HEK293 (cell line): ENCODE measurements at regions not wholly inside any gene's neighbourhood (a gene's known extent, or its start where the extent isn't known, plus 50 kb on each side); places are given as distances from the start of the nearest gene placed in this dataset.

Experiments
- CTCF ChIA-PET: fragments of 350-600 bp; formaldehyde crosslinking; extraction: SDS; loops from one replicate; lab custom pipeline; 2021; ENCODE audit warnings: antibody characterized with exemption; lab: Yijun Ruan, JAX
- POLR2A ChIA-PET: fragments of 300-600 bp; formaldehyde crosslinking; extraction: SDS; loops from one replicate; lab custom pipeline; 2020; ENCODE audit warnings: antibody characterized with exemption, inconsistent platforms; lab: Yijun Ruan, JAX
- H3K27ac ChIP-seq: fragments of 200-500 bp; sonication (Bioruptor generic); 2 replicates; pipeline ENCODE4 v1.5.1; 2014; ENCODE audit warnings: low read depth, low read length, control low read depth, inconsistent platforms; ENCODE audit errors: extremely low read depth
- H3K36me3 ChIP-seq, 2 experiments: fragments of 200-500 bp in 1 of 2; sonication (Bioruptor generic) in 1 of 2; 1 replicate in 1 of 2; 2 replicates in 1 of 2; pipeline ENCODE4 v1.5.1; 2014 to 2017; ENCODE audit warnings: inconsistent platforms in 2 of 2, low read length in 2 of 2; ENCODE audit not compliant: control insufficient read depth in 2 of 2, insufficient read depth in 1 of 2
- H3K4me1 ChIP-seq: fragments of 200-500 bp; sonication (Bioruptor generic); 2 replicates; pipeline ENCODE4 v1.5.1; 2014; ENCODE audit warnings: mild to moderate bottlenecking, low read length, inconsistent platforms; ENCODE audit not compliant: control insufficient read depth, insufficient read depth
- H3K4me3 ChIP-seq: 2 replicates; pipeline ENCODE4 v1.5.1; 2011; ENCODE audit warnings: low read depth, mild to moderate bottlenecking, control low read depth, low read length, moderate library complexity
- H3K9me3 ChIP-seq: fragments of 200-500 bp; sonication (Bioruptor generic); 2 replicates; pipeline ENCODE4 v1.5.1; 2014; ENCODE audit warnings: low read depth, low read length, inconsistent platforms; ENCODE audit not compliant: control insufficient read depth, insufficient read depth
- HOXA7 ChIP-seq: sonication (generic); formaldehyde crosslinking; IDR thresholded peaks from 2 replicates; pipeline ENCODE4 v1.8.1; 2022; ENCODE audit warnings: missing genetic modification reagents, borderline replicate concordance
- KLF1 ChIP-seq: fragments of 450-650 bp; formaldehyde crosslinking; IDR thresholded peaks from 2 replicates; pipeline ENCODE4 v1.5.1; 2016; ENCODE audit warnings: missing biosample characterization, missing genetic modification characterization
- KLF8 ChIP-seq: fragments of 450-650 bp; formaldehyde crosslinking; IDR thresholded peaks from 2 replicates; pipeline ENCODE4 v1.5.1; 2016; ENCODE audit warnings: missing biosample characterization, missing genetic modification characterization
- MZF1 ChIP-seq: fragments of 450-650 bp; formaldehyde crosslinking; IDR thresholded peaks from 2 replicates; pipeline ENCODE4 v1.5.1; 2017; ENCODE audit warnings: missing biosample characterization, missing genetic modification characterization, borderline replicate concordance
- OSR2 ChIP-seq: fragments of 450-650 bp; formaldehyde crosslinking; IDR thresholded peaks from 2 replicates; pipeline ENCODE4 v1.5.1; 2016; ENCODE audit warnings: missing biosample characterization, missing genetic modification characterization
- OVOL3 ChIP-seq: fragments of 450-650 bp; formaldehyde crosslinking; IDR thresholded peaks from 2 replicates; pipeline ENCODE4 v1.5.1; 2016; ENCODE audit warnings: missing biosample characterization, missing genetic modification characterization
- PRDM2 ChIP-seq: fragments of 450-650 bp; formaldehyde crosslinking; IDR thresholded peaks from 2 replicates; pipeline ENCODE4 v1.5.1; 2016; ENCODE audit warnings: missing biosample characterization, missing genetic modification characterization, borderline replicate concordance
- RBAK ChIP-seq: fragments of 450-650 bp; formaldehyde crosslinking; IDR thresholded peaks from 2 replicates; pipeline ENCODE4 v1.5.1; 2016; ENCODE audit warnings: missing biosample characterization, missing genetic modification characterization
- YY2 ChIP-seq: fragments of 450-650 bp; formaldehyde crosslinking; IDR thresholded peaks from 2 replicates; pipeline ENCODE4 v1.5.1; 2016; ENCODE audit warnings: missing biosample characterization, missing genetic modification characterization
- ZBTB1 ChIP-seq: fragments of 450-650 bp; formaldehyde crosslinking; IDR thresholded peaks from 2 replicates; pipeline ENCODE4 v1.5.1; 2016; ENCODE audit warnings: missing biosample characterization, missing genetic modification characterization
- ZNF121 ChIP-seq: fragments of 450-650 bp; formaldehyde crosslinking; IDR thresholded peaks from 2 replicates; pipeline ENCODE4 v1.5.1; 2016; ENCODE audit warnings: missing biosample characterization, missing genetic modification characterization
- ZNF184 ChIP-seq: fragments of 450-650 bp; IDR thresholded peaks from 2 replicates; pipeline ENCODE4 v1.5.1; 2018; ENCODE audit warnings: missing biosample characterization, mild to moderate bottlenecking, missing genetic modification characterization
- ZNF211 ChIP-seq: fragments of 450-650 bp; formaldehyde crosslinking; IDR thresholded peaks from 2 replicates; pipeline ENCODE4 v1.5.1; 2016; ENCODE audit warnings: low read depth, missing biosample characterization, missing genetic modification characterization
- ZNF239 ChIP-seq: fragments of 450-650 bp; formaldehyde crosslinking; IDR thresholded peaks from 2 replicates; pipeline ENCODE4 v1.5.1; 2016; ENCODE audit warnings: missing biosample characterization, missing genetic modification characterization
- ZNF24 ChIP-seq: fragments of 450-650 bp; formaldehyde crosslinking; IDR thresholded peaks from 2 replicates; pipeline ENCODE4 v1.5.1; 2016; ENCODE audit warnings: missing biosample characterization, missing genetic modification characterization
- ZNF311 ChIP-seq: fragments of 450-650 bp; formaldehyde crosslinking; IDR thresholded peaks from 2 replicates; pipeline ENCODE4 v1.5.1; 2017; ENCODE audit warnings: missing biosample characterization, missing genetic modification characterization, borderline replicate concordance
- ZNF416 ChIP-seq: fragments of 450-650 bp; formaldehyde crosslinking; IDR thresholded peaks from 2 replicates; pipeline ENCODE4 v1.5.1; 2016; ENCODE audit warnings: missing biosample characterization, missing genetic modification characterization
- ZNF423 ChIP-seq: fragments of 450-650 bp; formaldehyde crosslinking; IDR thresholded peaks from 2 replicates; pipeline ENCODE4 v1.5.1; 2016; ENCODE audit warnings: missing biosample characterization, missing genetic modification characterization
- ZNF501 ChIP-seq: fragments of 450-650 bp; formaldehyde crosslinking; IDR thresholded peaks from 2 replicates; pipeline ENCODE4 v1.5.1; 2016; ENCODE audit warnings: missing biosample characterization, missing genetic modification characterization
- ZNF529 ChIP-seq: fragments of 450-650 bp; formaldehyde crosslinking; IDR thresholded peaks from 2 replicates; pipeline ENCODE4 v1.5.1; 2017; ENCODE audit warnings: missing genetic modification characterization, missing biosample characterization; ENCODE audit not compliant: insufficient replicate concordance
- ZNF610 ChIP-seq: fragments of 450-650 bp; formaldehyde crosslinking; IDR thresholded peaks from 2 replicates; pipeline ENCODE4 v1.5.1; 2016; ENCODE audit warnings: missing biosample characterization, missing genetic modification characterization, borderline replicate concordance
- ZNF621 ChIP-seq: fragments of 450-650 bp; formaldehyde crosslinking; IDR thresholded peaks from 2 replicates; pipeline ENCODE4 v1.5.1; 2017; ENCODE audit warnings: missing biosample characterization, missing genetic modification characterization
- ZNF629 ChIP-seq: fragments of 450-650 bp; formaldehyde crosslinking; IDR thresholded peaks from 2 replicates; pipeline ENCODE4 v1.5.1; 2017; ENCODE audit warnings: missing biosample characterization, missing genetic modification characterization
- ZNF707 ChIP-seq: fragments of 450-650 bp; formaldehyde crosslinking; IDR thresholded peaks from 2 replicates; pipeline ENCODE4 v1.5.1; 2016; ENCODE audit warnings: missing biosample characterization, missing genetic modification characterization
- ZNF747 ChIP-seq: fragments of 450-650 bp; formaldehyde crosslinking; IDR thresholded peaks from 2 replicates; pipeline ENCODE4 v1.5.1; 2016; ENCODE audit warnings: missing biosample characterization, missing genetic modification characterization
- ZXDB ChIP-seq: fragments of 450-650 bp; formaldehyde crosslinking; IDR thresholded peaks from 2 replicates; pipeline ENCODE4 v1.5.1; 2016; ENCODE audit warnings: missing biosample characterization, missing genetic modification characterization
- TF ChIP-seq, protein P1 (sequence below): fragments of 450-650 bp; formaldehyde crosslinking; IDR thresholded peaks from 2 replicates; pipeline ENCODE4 v1.5.1; 2016; ENCODE audit warnings: missing biosample characterization, missing genetic modification characterization, borderline replicate concordance
- TF ChIP-seq, protein P2 (sequence below): fragments of 450-650 bp; formaldehyde crosslinking; IDR thresholded peaks from 2 replicates; pipeline ENCODE4 v1.5.1; 2016; ENCODE audit warnings: missing biosample characterization, missing genetic modification characterization

DNA sequence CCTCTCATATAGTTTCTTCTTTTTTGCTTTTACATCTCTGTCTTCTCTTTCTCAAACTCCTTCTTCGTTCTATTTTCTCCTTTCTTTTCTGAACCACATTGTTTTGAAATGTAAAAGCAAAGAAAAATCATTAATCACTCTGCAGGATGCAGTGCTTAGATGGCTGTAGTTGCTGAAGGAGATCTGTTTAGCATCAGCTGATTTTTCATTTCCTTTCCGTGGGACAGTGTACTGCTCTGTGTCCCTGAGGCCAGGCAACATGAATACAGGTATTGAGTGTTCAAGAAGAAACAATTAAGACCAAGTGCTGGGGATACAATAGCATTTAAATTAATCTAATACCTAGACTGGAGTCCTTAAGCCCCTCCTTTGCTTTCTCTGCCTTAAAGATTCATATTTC, 257.2 kb upstream of the SPAG17 start (continued):
- TF ChIP-seq, protein P1, sequence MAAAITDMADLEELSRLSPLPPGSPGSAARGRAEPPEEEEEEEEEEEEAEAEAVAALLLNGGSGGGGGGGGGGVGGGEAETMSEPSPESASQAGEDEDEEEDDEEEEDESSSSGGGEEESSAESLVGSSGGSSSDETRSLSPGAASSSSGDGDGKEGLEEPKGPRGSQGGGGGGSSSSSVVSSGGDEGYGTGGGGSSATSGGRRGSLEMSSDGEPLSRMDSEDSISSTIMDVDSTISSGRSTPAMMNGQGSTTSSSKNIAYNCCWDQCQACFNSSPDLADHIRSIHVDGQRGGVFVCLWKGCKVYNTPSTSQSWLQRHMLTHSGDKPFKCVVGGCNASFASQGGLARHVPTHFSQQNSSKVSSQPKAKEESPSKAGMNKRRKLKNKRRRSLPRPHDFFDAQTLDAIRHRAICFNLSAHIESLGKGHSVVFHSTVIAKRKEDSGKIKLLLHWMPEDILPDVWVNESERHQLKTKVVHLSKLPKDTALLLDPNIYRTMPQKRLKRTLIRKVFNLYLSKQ (tag by site-specific recombination), result no peak
- TF ChIP-seq OSR2, result no peak

- ChIA-PET CTCF (interaction anchor here (0.6 kb wide), 1 partner anchor 23 kb away, joined by 6 read pairs; no protein-coding TSS in a partner anchor), POLR2A (no interaction called here)
- Histone ChIP-seq H3K36me3 (no peaks in the 10 kb centered on the region), H3K27ac (no peak overlapping the region), H3K4me3 (no peak overlapping the region), H3K9me3 (no peaks in the 10 kb centered on the region), H3K4me1 (no peaks in the 10 kb centered on the region)
- no peak for TF ChIP-seq ZBTB1 (tag by site-specific recombination)
- TF ChIP-seq ZNF311 (tag by site-specific recombination), result no peak
- TF ChIP-seq ZNF416 (tag by site-specific recombination), result no peak
- TF ChIP-seq KLF1, result no peak
- no peak for TF ChIP-seq ZNF121 (tag by site-specific recombination)
- no peak for TF ChIP-seq OSR2
- no peak for TF ChIP-seq RBAK
- TF ChIP-seq OVOL3 (tag by site-specific recombination), result no peak
- no peak for TF ChIP-seq ZNF529 (tag by site-specific recombination)
- TF ChIP-seq YY2 (tag by site-specific recombination), result no peak
These were observed 252.6 kb upstream of the SPAG17 start for GRCh38 chr1:118437664-118438063.

- ChIA-PET CTCF (no interaction called here), POLR2A (interaction anchor here (0.7 kb wide), 1 partner anchor 334 kb away, joined by 3 read pairs; no protein-coding TSS in a partner anchor)
- H3K4me1 ChIP-seq, result no peaks in the 10 kb centered on the region
- no peaks in the 10 kb centered on the region for H3K9me3 ChIP-seq
- H3K4me3 ChIP-seq, result no peak overlapping the region
- no peak overlapping the region for H3K27ac ChIP-seq
- no peaks in the 10 kb centered on the region for H3K36me3 ChIP-seq
- TF ChIP-seq, protein P2, sequence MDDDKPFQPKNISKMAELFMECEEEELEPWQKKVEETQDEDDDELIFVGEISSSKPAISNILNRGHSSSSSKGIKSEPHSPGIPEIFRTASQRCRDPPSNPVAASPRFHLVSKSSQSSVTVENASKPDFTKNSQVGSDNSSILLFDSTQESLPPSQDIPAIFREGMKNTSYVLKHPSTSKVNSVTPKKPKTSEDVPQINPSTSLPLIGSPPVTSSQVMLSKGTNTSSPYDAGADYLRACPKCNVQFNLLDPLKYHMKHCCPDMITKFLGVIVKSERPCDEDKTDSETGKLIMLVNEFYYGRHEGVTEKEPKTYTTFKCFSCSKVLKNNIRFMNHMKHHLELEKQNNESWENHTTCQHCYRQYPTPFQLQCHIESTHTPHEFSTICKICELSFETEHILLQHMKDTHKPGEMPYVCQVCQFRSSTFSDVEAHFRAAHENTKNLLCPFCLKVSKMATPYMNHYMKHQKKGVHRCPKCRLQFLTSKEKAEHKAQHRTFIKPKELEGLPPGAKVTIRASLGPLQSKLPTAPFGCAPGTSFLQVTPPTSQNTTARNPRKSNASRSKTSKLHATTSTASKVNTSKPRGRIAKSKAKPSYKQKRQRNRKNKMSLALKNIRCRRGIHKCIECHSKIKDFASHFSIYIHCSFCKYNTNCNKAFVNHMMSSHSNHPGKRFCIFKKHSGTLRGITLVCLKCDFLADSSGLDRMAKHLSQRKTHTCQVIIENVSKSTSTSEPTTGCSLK (tag by site-specific recombination), result no peak
- TF ChIP-seq PRDM2 (no peak), ZNF501 (tag by site-specific recombination) (no peak), ZNF211 (tag by site-specific recombination) (no peak), ZNF629 (no peak), KLF8 (tag by site-specific recombination) (no peak), ZNF747 (tag by site-specific recombination) (no peak), ZNF24 (tag by site-specific recombination) (no peak), ZNF239 (tag by site-specific recombination) (no peak), ZNF707 (tag by site-specific recombination) (no peak), MZF1 (no peak), ZXDB (tag by site-specific recombination) (no peak), HOXA7 (CRISPR knock-in tag) (no peak), ZNF184 (no peak), ZNF621 (tag by site-specific recombination) (no peak), ZNF610 (tag by site-specific recombination) (no peak), ZNF423 (tag by site-specific recombination) (no peak)
These were observed 244.8 kb upstream of the SPAG17 start for GRCh38 chr1:118429856-118430255.
